Parathyroid adenoma (tissue), 2 donors: ENCODE measurements at regions not wholly inside any gene's neighbourhood (a gene's known extent, or its start where the extent isn't known, plus 50 kb on each side); places are given as distances from the start of the nearest gene placed in this dataset.

Experiments
- H2AFZ ChIP-seq: fragments of 300-600 bp; sonication (generic); one replicate; pipeline ENCODE4 v1.7.0; 2017; ENCODE audit warnings: antibody characterized with exemption, mild to moderate bottlenecking
- H3K27ac ChIP-seq: fragments of 300-600 bp; sonication (generic); one replicate; pipeline ENCODE4 v1.7.0; 2017
- H3K27me3 ChIP-seq: fragments of 300-600 bp; sonication (generic); one replicate; pipeline ENCODE4 v1.7.0; 2017; ENCODE audit warnings: low read length; ENCODE audit not compliant: control insufficient read depth, insufficient read depth
- H3K36me3 ChIP-seq: fragments of 300-600 bp; sonication (generic); one replicate; pipeline ENCODE4 v1.7.0; 2017; ENCODE audit warnings: low read length; ENCODE audit not compliant: control insufficient read depth, insufficient read depth
- H3K4me1 ChIP-seq: fragments of 300-600 bp; sonication (generic); one replicate; pipeline ENCODE4 v1.7.0; 2017; ENCODE audit warnings: control low read depth
- H3K4me2 ChIP-seq: fragments of 300-600 bp; sonication (generic); one replicate; pipeline ENCODE4 v1.7.0; 2017; ENCODE audit warnings: low read length
- H3K4me3 ChIP-seq: fragments of 300-600 bp; sonication (generic); one replicate; pipeline ENCODE4 v1.7.0; 2017; ENCODE audit warnings: low read depth, low read length
- H3K79me2 ChIP-seq: fragments of 300-600 bp; sonication (generic); one replicate; pipeline ENCODE4 v1.7.0; 2017; ENCODE audit warnings: control low read depth
- H3K9ac ChIP-seq: fragments of 300-600 bp; sonication (generic); one replicate; pipeline ENCODE4 v1.7.0; 2017; ENCODE audit warnings: mild to moderate bottlenecking
- H3K9me3 ChIP-seq: fragments of 300-600 bp; sonication (generic); one replicate; pipeline ENCODE4 v1.7.0; 2017; ENCODE audit warnings: low read length; ENCODE audit not compliant: control insufficient read depth
- TF ChIP-seq, protein P1 (sequence below): fragments of 300-600 bp; sonication (generic); IDR thresholded peaks from one replicate; pipeline ENCODE4 v1.7.0; 2017; ENCODE audit warnings: antibody characterized with exemption, mild to moderate bottlenecking
- donor health status: primary hyperparathyroidism.

GRCh38 chr6:166806217-166806838, 150.0 kb downstream of the RNASET2 start:
- TF ChIP-seq, protein P1, sequence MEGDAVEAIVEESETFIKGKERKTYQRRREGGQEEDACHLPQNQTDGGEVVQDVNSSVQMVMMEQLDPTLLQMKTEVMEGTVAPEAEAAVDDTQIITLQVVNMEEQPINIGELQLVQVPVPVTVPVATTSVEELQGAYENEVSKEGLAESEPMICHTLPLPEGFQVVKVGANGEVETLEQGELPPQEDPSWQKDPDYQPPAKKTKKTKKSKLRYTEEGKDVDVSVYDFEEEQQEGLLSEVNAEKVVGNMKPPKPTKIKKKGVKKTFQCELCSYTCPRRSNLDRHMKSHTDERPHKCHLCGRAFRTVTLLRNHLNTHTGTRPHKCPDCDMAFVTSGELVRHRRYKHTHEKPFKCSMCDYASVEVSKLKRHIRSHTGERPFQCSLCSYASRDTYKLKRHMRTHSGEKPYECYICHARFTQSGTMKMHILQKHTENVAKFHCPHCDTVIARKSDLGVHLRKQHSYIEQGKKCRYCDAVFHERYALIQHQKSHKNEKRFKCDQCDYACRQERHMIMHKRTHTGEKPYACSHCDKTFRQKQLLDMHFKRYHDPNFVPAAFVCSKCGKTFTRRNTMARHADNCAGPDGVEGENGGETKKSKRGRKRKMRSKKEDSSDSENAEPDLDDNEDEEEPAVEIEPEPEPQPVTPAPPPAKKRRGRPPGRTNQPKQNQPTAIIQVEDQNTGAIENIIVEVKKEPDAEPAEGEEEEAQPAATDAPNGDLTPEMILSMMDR, result no peak
- Histone ChIP-seq H3K27ac (no peak overlapping the region), H3K9me3 (no peaks in the 10 kb centered on the region), H3K27me3 (no peaks in the 10 kb centered on the region), H3K4me2 (no peak overlapping the region), H2AFZ (no peak overlapping the region), H3K4me1 (no peaks in the 10 kb centered on the region), H3K36me3 (no peaks in the 10 kb centered on the region), H3K4me3 (no peak overlapping the region), H3K79me2 (no peaks in the 10 kb centered on the region), H3K9ac (no peak overlapping the region)

GRCh38 chr6:166803471-166803870, 152.9 kb downstream of the RNASET2 start:
- H3K79me2 ChIP-seq, result no peaks in the 10 kb centered on the region
- no peaks in the 10 kb centered on the region for H3K27me3 ChIP-seq
- no peak overlapping the region for H2AFZ ChIP-seq
- H3K9ac ChIP-seq, result no peak overlapping the region
- TF ChIP-seq, protein P1, result no peak
- H3K27ac ChIP-seq, result no peak overlapping the region
- no peaks in the 10 kb centered on the region for H3K9me3 ChIP-seq
- no peak overlapping the region for H3K4me3 ChIP-seq
- no peak overlapping the region for H3K4me2 ChIP-seq
- no peaks in the 10 kb centered on the region for H3K36me3 ChIP-seq
- no peaks in the 10 kb centered on the region for H3K4me1 ChIP-seq

DNA sequence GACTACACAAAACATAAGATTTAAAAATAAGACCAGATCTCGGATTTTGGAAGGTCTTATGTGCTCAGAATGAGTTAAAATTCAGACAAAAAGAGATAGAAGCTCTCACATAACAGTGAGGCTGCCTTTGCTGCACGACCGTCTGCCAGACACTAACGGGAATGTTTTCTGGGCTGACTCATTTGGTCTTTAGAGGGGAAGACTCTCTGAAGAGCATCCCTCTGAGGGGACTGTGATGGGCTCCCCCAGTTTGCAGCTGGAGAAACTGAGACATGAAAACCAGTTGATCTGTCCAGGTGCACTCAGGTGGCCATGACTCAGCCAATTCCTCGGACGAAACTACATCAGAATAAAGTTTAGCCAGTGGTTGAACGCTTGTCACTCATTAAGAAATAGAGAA, 153.9 kb downstream of the RNASET2 start:
- no peaks in the 10 kb centered on the region for H3K79me2 ChIP-seq
- no peak overlapping the region for H3K9ac ChIP-seq
- H3K4me1 ChIP-seq, result no peaks in the 10 kb centered on the region
- TF ChIP-seq, protein P1, result no peak
- H2AFZ ChIP-seq, result no peak overlapping the region
- no peaks in the 10 kb centered on the region for H3K36me3 ChIP-seq
- no peaks in the 10 kb centered on the region for H3K9me3 ChIP-seq
- no peak overlapping the region for H3K4me3 ChIP-seq
- no peak overlapping the region for H3K4me2 ChIP-seq
- H3K27ac ChIP-seq, result no peak overlapping the region
- no peaks in the 10 kb centered on the region for H3K27me3 ChIP-seq

- Histone ChIP-seq H3K4me1 (no peaks in the 10 kb centered on the region), H3K9me3 (no peaks in the 10 kb centered on the region), H3K4me3 (no peak overlapping the region), H3K27ac (no peak overlapping the region), H3K36me3 (no peaks in the 10 kb centered on the region), H2AFZ (no peak overlapping the region), H3K4me2 (no peak overlapping the region), H3K79me2 (no peaks in the 10 kb centered on the region), H3K27me3 (no peaks in the 10 kb centered on the region), H3K9ac (no peak overlapping the region)
- TF ChIP-seq, protein P1, result no peak
Measured at GRCh38 chr6:166800137-166800536, 156.2 kb downstream of the RNASET2 start.

GRCh38 chr6:166798652-166799051, 157.7 kb downstream of the RNASET2 start:
- H3K4me3 ChIP-seq, result no peak overlapping the region
- no peak overlapping the region for H3K9ac ChIP-seq
- TF ChIP-seq, protein P1, result no peak
- no peaks in the 10 kb centered on the region for H3K4me1 ChIP-seq
- H3K4me2 ChIP-seq, result no peak overlapping the region
- H3K27me3 ChIP-seq, result no peaks in the 10 kb centered on the region
- H3K36me3 ChIP-seq, result no peaks in the 10 kb centered on the region
- no peaks in the 10 kb centered on the region for H3K9me3 ChIP-seq
- H3K79me2 ChIP-seq, result no peaks in the 10 kb centered on the region
- H2AFZ ChIP-seq, result no peak overlapping the region
- no peak overlapping the region for H3K27ac ChIP-seq
